Activated CD8-positive, alpha-beta memory T cell treated with anti-CD3 and anti-CD28 coated beads, Interleukin-2, amount 50 U/mL, for 1 hour (primary cell): ENCODE measurements at regions not wholly inside any gene's neighbourhood (a gene's known extent, or its start where the extent isn't known, plus 50 kb on each side); places are given as distances from the start of the nearest gene placed in this dataset.

Experiments
- DNase-seq: peaks from one replicate; pipeline ENCODE4 v3.0.0-alpha.2; 2020; ENCODE audit errors: extremely low read depth

GRCh38 chr12:111196532-111196931, 172.4 kb downstream of the PHETA1 start:
- DNase-seq: no peak

GRCh38 chr12:111195316-111195715, 173.6 kb downstream of the PHETA1 start:
- no peak for DNase-seq

- DNase-seq: no peak
Observed at GRCh38 chr12:111194703-111195051, 174.2 kb downstream of the PHETA1 start.

GRCh38 chr12:111193977-111194702, 174.8 kb downstream of the PHETA1 start:
- no peak for DNase-seq

GRCh38 chr12:111193496-111193895, 175.4 kb downstream of the PHETA1 start:
- no peak for DNase-seq

GRCh38 chr12:111193067-111193466, 175.8 kb downstream of the PHETA1 start:
- DNase-seq: no peak

GRCh38 chr12:111192647-111193046, 176.2 kb downstream of the PHETA1 start:
- DNase-seq: no peak

- no peak for DNase-seq
Observed at GRCh38 chr12:111190741-111191526, 178.0 kb downstream of the PHETA1 start.

- DNase-seq: no peak
Observed at GRCh38 chr12:111189792-111190191, 179.1 kb downstream of the PHETA1 start.

- no peak for DNase-seq
Observed at GRCh38 chr12:111188436-111188835, 180.5 kb downstream of the PHETA1 start.

GRCh38 chr12:111186347-111186746, 182.5 kb downstream of the PHETA1 start:
- no peak for DNase-seq

GRCh38 chr12:111185889-111186227, 183.0 kb downstream of the PHETA1 start:
- no peak for DNase-seq

GRCh38 chr12:111185206-111185888, 183.5 kb downstream of the PHETA1 start:
- DNase-seq: no peak

GRCh38 chr12:111184161-111184560, 184.7 kb downstream of the PHETA1 start:
- no peak for DNase-seq

GRCh38 chr12:111183094-111183493, 185.8 kb downstream of the PHETA1 start:
- no peak for DNase-seq

GRCh38 chr12:111182382-111182781, 186.5 kb downstream of the PHETA1 start:
- no peak for DNase-seq

GRCh38 chr12:111181143-111181726, 187.7 kb downstream of the PHETA1 start:
- no peak for DNase-seq

GRCh38 chr12:111180426-111181142, 188.3 kb downstream of the PHETA1 start:
- DNase-seq: no peak

- DNase-seq: no peak
Observed at GRCh38 chr12:111178181-111179081, 190.5 kb downstream of the PHETA1 start.

GRCh38 chr12:111175396-111176094, 193.3 kb downstream of the PHETA1 start:
- DNase-seq: no peak
